D721Med (cell line): ENCODE measurements at regions not wholly inside any gene's neighbourhood (a gene's known extent, or its start where the extent isn't known, plus 50 kb on each side); places are given as distances from the start of the nearest gene placed in this dataset.
"Not testable (repeated sequence)": the region's sequence is repeated elsewhere in the genome, so short reads cannot be mapped to it uniquely, and the experiment has no call there.

Experiments
- DNase-seq: peaks from one replicate; pipeline ENCODE4 v3.0.0; 2011; ENCODE audit warnings: low spot score; ENCODE audit not compliant: insufficient read length
- FAIRE-seq: peaks from 2 replicates; lab custom pipeline; 2011; peaks lifted over from hg19 to GRCh38; lab: Jason Lieb, UNC
- CTCF ChIP-seq: IDR thresholded peaks from 2 replicates; pipeline ENCODE4 v1.5.1; 2012; ENCODE audit warnings: mild to moderate bottlenecking, control low read depth; ENCODE audit not compliant: insufficient read depth; ENCODE audit errors: missing control alignments

DNA sequence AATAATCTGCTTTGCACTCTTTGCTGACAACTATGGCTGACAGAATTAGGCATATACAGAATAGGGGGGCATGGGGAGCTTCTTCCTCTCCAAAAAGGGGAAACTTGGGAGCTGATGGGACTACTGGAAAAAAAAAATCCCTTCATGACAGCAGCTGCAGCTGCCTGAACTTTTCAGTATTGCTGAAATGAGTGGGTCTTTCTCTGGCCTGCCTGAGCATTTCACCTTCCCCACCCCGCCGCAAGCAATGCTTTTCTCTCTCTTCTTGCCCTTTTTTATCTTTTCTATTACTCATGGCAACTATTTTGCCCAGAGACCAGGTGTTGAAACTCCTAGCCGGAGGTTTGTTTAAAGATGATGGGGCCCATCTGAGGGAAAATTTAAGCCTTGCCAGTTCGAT lies 244.9 kb downstream of the SEMA3D start:
- no peak for TF ChIP-seq CTCF

DNA sequence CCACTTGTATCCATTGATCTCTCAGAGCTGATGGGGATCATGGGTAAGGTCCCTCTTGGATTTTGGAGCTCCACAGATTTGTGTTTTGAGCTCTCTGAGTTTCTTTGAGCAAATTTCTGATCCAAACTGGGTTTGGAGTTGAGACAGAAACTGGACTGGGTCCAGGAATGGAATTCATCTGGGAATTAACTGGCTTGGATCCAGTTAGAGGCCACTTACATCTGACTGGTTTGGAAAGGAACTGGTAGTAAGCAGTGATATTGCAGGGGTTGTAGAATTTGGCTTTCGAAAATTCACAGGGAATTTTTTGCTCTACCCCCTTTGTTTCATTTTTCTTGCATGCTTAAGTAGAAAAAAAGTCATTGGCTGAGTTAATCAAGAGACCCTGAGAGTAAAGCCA lies 245.6 kb downstream of the SEMA3D start:
- TF ChIP-seq CTCF: no peak
- FAIRE-seq (no peak), DNase-seq (no peak)

More for the DNA sequence above, 244.9 kb downstream of the SEMA3D start:
- no peak for FAIRE-seq
- no peak for DNase-seq

DNA sequence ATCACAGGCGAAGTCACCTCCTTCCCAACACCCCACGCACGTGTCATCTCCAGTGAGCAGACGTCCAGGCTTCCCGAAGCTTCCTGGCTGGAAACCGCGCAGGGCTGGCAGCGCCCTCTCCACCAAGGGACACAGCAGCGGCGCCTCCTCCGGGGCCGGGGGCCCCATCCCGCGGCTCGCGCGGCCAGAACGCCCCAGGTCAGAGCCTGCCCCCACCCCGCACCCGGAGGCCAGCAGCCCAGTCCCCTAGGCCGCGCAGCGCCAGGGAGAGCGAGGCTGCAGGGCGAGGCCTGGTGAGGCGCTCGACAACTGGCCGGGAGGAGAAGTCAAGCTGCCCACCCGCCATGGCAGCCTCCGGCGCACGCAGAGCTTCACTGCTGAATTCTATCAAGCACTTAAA lies 247.0 kb downstream of the SEMA3D start:
- FAIRE-seq (no peak), DNase-seq (no peak)
- TF ChIP-seq CTCF: no peak

DNA sequence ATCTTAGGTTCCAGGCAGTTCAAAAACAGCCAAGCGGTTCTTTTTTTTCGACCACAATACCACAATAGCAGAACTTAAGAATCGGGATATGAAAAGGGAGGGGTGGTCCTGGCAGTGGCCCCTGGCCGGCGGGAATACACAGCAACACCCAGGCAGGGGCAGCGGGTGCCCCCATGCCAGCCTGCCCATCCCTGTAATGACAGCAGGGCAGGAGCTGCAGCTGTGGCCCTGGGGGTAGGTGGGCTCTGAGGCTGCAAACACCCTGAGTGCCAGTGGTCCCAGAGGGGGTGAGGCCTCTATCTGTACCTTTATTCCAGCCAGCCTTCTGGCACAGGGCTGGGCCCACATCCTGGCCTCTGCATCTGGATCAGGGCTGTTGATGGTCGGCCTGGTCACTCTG lies 247.4 kb downstream of the SEMA3D start:
- FAIRE-seq (no peak), DNase-seq (no peak)
- TF ChIP-seq CTCF: no peak

GRCh38 chr7:84924353-84924752 lies 262.5 kb downstream of the SEMA3D start:
- FAIRE-seq: no peak
- TF ChIP-seq CTCF: no peak
- no peak for DNase-seq

GRCh38 chr7:84923348-84923747 lies 263.5 kb downstream of the SEMA3D start:
- no peak for FAIRE-seq
- DNase-seq: no peak
- no peak for TF ChIP-seq CTCF

- FAIRE-seq: no peak
- TF ChIP-seq CTCF: no peak
- no peak for DNase-seq
These were observed 265.7 kb downstream of the SEMA3D start for GRCh38 chr7:84921154-84921553.

DNA sequence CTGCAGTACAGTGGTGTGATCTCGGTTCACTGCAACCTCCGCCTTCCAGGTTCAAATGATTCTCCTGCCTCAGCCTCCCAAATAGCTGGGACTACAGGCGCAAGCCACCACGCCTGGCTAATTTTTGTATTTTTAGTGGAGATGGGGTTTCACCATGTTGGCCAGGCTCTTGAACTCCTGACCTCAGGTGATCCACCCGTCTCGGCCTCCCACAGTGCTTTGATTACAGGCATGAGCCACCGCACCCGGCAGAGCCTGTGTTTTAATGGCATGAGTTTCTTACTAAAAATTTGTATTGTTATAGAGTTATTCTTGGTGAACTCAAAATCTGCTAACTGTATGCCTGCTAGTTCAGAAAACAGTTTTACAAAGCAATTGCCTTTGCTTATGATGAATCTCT lies 269.9 kb downstream of the SEMA3D start:
- not testable (repeated sequence) for FAIRE-seq, DNase-seq
